ENCODE measurements at regions not wholly inside any gene's neighbourhood (a gene's known extent, or its start where the extent isn't known, plus 50 kb on each side); places are given as distances from the start of the nearest gene placed in this dataset.
A peak's percentile ranks its signal among the peaks of the same experiment; 100 is the strongest.

- no peak for DNase-seq
Measured at GRCh38 chr13:84934911-84935310, 864.3 kb downstream of the SLITRK6 start.

GRCh38 chr13:84933797-84934196 is 865.4 kb downstream of the SLITRK6 start:
- no peak for DNase-seq

GRCh38 chr13:84931264-84931663 is 868.0 kb downstream of the SLITRK6 start:
- DNase-seq: no peak

DNA sequence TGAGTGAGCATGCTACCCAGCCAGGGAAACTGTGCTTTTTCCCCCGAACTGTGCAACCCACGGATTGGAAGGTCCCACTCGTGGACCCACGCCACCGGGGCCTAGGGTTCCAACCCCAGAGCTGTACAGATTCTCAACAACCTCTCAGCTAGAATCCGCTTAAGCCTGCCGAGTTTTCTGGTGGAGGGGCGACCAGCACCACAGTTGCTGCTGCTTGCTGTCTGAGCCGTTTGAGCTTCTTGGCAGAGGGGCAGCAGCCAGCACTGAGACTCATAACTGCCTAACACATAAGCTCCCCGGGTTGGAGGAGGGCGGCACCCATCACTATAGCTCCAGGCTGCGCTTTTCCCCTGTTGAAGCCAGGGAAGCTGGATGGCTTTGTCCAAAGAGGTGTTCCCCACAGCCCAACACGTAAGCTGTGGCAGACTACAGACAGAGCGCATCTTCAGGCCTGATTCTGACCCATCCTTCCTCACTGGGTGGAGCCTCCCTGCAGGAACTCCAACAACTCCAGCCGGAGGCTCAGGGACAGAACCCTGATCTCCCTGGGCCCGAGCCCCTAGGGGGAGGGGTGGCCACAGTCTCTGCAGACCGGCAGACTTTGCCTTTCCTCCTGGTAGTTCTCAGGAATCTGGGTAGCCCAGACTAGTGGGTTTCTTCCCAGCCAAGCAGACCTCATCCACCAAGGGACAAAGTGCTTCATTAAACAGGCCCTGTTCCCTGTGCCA is 871.6 kb downstream of the SLITRK6 start:
- no peak for DNase-seq

GRCh38 chr13:84925443-84925842 is 873.8 kb downstream of the SLITRK6 start:
- DNase-seq: no peak

- no peak for DNase-seq
Measured at GRCh38 chr13:84923831-84924230, 875.4 kb downstream of the SLITRK6 start.

- no peak for DNase-seq
Measured at GRCh38 chr13:84917252-84917878, 881.9 kb downstream of the SLITRK6 start.

DNA sequence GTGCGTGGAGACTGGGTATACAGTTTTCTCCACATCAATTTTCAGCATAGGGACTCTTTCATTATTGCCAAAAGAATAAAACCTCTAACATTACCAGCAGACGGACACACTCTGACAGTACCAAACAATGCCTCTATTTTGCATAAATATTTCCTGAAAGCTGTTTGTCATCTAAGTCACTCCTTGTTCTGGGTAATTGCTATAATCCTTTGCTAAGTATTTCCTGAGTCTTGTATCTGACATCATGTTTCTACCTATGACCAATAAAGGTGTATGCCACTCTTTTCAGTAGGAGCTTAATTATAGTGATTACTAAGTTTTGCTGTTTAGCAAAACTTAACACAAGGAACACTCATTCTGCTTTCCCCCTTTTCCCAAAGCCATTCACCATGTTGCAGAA is 886.5 kb downstream of the SLITRK6 start:
- no peak for DNase-seq

DNA sequence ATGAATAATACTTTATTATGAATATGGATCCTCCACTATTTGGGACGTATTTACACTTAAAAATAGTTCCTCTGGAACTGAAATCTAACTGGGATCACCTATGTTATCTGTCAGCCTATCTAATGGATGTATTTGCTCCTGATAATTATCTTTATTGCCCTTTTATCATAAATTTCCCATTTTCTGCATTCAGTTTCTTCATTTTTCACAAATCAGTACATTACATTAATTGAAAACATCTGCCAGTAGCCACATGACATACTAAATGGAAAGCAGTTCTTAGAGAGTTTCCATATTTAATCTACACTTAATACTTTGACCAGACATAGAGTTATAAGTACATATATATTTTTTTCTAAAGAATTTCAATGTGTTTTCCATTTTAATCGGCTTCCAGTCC is 888.8 kb downstream of the SLITRK6 start:
- no peak for DNase-seq

- DNase-seq: no peak
Measured at GRCh38 chr13:84903391-84903790, 895.8 kb downstream of the SLITRK6 start.

DNA sequence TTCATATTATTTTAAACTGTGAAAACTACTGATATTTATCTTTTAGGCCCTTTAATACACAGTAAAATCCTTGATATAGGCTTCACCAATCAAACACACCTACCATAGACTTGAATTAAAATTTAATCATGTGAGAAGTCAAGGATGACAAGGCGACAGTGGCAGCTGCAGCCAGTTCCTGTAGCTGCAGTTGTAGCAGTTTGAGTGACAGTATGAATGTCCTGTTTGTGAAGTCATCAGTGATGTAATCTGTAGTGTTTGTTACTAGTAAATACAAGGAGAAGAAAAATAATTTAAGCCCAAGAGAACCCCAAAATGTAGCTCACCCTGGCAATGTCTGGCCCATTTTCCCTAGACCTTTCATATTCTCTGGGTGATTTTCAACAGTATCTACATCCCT is 897.0 kb downstream of the SLITRK6 start:
- no peak for DNase-seq

DNA sequence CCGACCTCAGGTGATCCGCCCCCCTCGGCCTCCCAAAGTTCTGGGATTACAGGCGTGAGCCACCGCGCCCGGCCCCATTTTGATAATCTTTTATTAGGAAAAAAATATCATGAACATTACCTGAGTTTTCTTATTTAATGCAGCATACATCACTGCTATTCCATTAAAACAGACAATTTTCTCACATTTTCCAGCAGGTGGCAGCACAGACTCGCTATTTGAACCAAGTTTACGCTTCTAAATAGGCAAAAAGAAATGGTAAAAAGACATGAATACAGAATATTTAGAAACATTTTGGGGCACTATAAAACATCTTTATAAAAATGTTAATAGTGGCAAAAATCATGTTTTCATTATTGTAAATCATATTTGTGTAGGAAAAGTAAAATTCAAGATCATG is 903.1 kb downstream of the SLITRK6 start:
- DNase-seq: peak; percentile 30 to 32

DNA sequence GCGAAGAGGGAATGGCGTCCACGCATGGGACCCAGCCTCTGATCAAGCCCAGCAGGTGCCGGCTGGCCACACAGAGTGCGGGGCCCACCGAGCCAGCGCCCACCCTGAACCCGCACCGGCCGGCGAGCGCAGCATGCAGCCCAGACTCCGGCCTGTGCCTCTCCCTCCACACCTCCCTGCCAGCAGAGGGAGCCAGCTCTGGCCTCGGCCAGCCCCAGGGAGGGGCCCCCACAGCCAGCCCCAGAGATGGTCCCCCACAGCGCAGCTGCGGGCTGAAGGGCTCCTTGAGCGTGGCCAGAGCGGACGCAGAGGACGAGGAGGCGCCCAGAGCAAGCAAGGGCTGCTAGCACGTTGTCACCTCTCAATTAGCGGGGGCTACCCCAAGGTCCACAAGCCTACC is 904.5 kb downstream of the SLITRK6 start:
- DNase-seq: no peak

DNA sequence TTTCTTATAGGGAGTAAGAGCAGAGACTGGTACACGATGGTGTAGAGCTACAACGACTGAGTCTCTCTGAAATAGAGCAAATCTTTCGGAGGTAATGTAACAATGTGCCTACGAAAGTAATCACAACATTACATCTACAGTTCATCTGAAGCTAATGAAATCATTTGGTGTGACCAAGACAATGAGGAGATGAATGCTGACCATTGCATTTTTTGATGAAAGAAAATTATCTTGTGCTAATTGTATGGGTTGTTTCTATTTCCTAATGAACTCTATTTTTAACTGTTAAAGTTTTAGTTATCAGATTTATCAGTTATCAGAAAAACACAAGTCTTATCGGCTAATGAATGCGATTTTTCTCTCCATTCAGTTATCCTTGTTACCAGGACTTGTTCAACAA is 913.4 kb downstream of the SLITRK6 start:
- no peak for DNase-seq

DNA sequence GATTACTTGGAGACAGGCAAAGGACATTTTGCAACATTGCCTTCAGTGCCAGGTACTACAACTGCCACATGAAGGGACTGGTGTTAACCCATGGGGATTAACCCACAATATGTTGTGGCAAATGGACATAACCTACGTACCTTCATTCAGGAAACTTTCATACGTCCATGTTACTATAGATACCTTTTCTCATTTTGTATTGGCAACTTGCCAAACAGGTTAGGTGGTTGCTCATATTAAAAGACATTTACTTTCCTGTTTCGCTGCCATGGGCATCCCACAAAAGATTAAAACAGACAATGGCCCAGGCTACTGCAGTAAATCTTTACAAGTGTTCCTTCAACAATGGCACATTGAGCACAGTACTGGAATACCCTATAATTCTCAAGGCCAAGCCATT is 925.3 kb downstream of the SLITRK6 start:
- no peak for DNase-seq

DNA sequence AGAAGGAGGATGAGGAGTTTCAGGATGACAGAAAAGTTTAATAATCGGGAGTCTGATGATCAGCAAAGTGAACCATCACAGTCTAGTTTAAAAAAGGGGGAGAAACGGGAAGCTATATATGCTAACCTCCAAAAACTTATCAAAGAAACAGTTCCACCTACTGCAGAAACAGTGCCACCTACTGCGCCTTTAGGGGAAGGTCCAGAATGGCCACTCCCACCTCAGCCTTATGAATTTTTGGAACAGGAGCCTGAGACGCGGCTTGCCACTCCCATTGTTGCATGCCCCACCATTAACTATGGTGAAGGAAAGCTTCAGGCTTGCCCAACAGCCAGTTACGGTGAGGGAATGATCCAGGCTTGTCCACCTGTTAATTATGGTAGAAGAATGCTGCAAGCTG is 929.0 kb downstream of the SLITRK6 start:
- no peak for DNase-seq

GRCh38 chr13:84867246-84867645 is 932.0 kb downstream of the SLITRK6 start:
- DNase-seq: no peak

GRCh38 chr13:84865783-84866221 is 933.4 kb downstream of the SLITRK6 start:
- no peak for DNase-seq

GRCh38 chr13:84864341-84864740 is 934.9 kb downstream of the SLITRK6 start:
- DNase-seq: no peak

DNA sequence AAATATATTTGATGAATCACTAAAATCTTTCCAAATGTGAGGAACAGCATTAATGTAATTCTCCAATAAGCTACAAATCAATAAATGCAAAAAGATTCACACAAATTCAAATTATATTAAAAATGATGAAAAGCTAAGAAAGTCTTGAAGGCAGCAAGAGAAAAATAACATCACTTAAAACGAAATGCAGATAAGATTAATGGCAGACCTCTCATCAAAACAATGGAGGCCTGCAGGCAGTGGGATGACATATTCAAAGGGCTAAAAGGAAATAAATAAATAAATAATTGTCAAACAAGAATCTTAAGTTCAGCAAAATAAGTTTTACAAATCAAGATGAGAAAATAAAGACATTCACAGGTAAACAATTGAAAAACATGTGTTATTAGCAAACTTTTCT is 952.1 kb downstream of the SLITRK6 start:
- DNase-seq: no peak

GRCh38 chr13:84845907-84846619 is 953.2 kb downstream of the SLITRK6 start:
- no peak for DNase-seq

GRCh38 chr13:84844473-84844872 is 954.7 kb downstream of the SLITRK6 start:
- DNase-seq: no peak

DNA sequence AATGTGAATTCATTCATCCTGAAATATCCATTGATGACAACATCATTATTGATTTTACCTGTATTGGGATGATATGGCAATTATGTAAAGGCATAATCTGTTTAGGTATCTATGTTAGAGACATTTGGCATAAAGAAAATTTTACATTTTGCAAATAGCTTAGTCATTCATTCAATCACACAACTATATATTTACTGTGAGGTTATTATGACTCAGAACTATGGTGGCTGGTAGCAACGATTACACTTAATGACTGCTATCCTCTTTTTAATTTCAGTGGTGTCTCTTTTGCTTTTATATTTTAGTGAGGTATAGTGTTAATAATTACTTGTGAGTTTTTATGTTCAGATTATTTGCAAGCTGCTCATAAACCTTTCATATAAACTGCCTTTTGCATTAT is 955.9 kb downstream of the SLITRK6 start:
- no peak for DNase-seq

DNA sequence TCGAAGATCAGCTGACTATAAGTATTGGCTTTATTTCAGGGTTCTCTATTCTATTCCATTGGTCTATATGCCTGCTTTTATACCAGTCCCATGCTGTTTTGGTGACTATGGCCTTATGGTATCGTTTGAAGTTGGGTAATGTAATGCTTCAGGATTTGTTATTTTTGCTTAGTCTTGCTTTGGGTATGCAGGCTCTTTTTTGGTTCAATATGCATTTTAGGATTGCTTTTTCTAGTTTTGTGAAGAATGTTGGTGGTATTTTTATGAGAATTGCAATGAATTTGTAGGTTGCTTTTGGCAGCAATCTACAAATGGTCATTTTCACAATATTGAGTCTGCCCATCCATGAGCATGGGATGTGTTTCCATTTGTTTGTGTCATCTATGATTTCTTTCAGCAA is 951.9 kb upstream of the SLITRK1 start:
- DNase-seq: no peak
